GM23338 (cell line): ENCODE measurements at regions not wholly inside any gene's neighbourhood (a gene's known extent, or its start where the extent isn't known, plus 50 kb on each side); places are given as distances from the start of the nearest gene placed in this dataset.

Source experiments
- ATAC-seq: fragments of 200-7000 bp; cut with Tn5 transposase; 3 replicates; pipeline ENCODE4 v1.9.1; 2020
- DNase-seq: peaks from one replicate; pipeline ENCODE4 v3.0.0-alpha.2; 2015; ENCODE audit warnings: low spot score
- H2AFZ ChIP-seq: fragments of 200-600 bp; sonication (generic); 2 replicates; pipeline ENCODE4 v1.8.0; 2016; ENCODE audit warnings: antibody characterized with exemption, mild to moderate bottlenecking, moderate library complexity
- H3F3A ChIP-seq: fragments of 200-600 bp; sonication (generic); replicated peaks from 2 replicates; pipeline ENCODE4 v1.8.0; 2017; ENCODE audit warnings: antibody characterized with exemption, mixed run types, low read depth
- H3K27ac ChIP-seq: fragments of 200-600 bp; sonication (generic); 2 replicates; pipeline ENCODE4 v1.6.1; 2016; ENCODE audit warnings: low read depth
- H3K27me3 ChIP-seq: fragments of 200-600 bp; sonication (generic); 2 replicates; pipeline ENCODE4 v1.8.0; 2016; ENCODE audit warnings: mild to moderate bottlenecking, mixed run types, moderate library complexity; ENCODE audit not compliant: insufficient read depth
- H3K36me3 ChIP-seq: fragments of 200-600 bp; sonication (generic); 2 replicates; pipeline ENCODE4 v1.8.0; 2016; ENCODE audit warnings: mild to moderate bottlenecking; ENCODE audit not compliant: insufficient read depth
- H3K4me1 ChIP-seq: fragments of 200-600 bp; sonication (generic); 2 replicates; pipeline ENCODE4 v1.8.0; 2016; ENCODE audit warnings: mild to moderate bottlenecking, moderate library complexity; ENCODE audit not compliant: insufficient read depth
- H3K4me2 ChIP-seq: fragments of 200-600 bp; sonication (generic); 2 replicates; pipeline ENCODE4 v1.7.1; 2017; ENCODE audit warnings: mixed run types
- H3K4me3 ChIP-seq: fragments of 200-600 bp; sonication (generic); 2 replicates; pipeline ENCODE4 v1.6.1; 2016; ENCODE audit warnings: mixed run types
- H3K79me2 ChIP-seq: fragments of 200-600 bp; sonication (generic); replicated peaks from 2 replicates; pipeline ENCODE4 v1.8.0; 2017; ENCODE audit warnings: mild to moderate bottlenecking; ENCODE audit not compliant: insufficient read depth
- H3K9me2 ChIP-seq: fragments of 200-600 bp; sonication (generic); 2 replicates; pipeline ENCODE4 v1.8.0; 2017; ENCODE audit not compliant: insufficient read depth
- H4K20me1 ChIP-seq: fragments of 200-600 bp; sonication (generic); replicated peaks from 2 replicates; pipeline ENCODE4 v1.8.0; 2017; ENCODE audit warnings: mild to moderate bottlenecking; ENCODE audit not compliant: insufficient read depth
- H3K27ac Mint-ChIP-seq: 2 replicates; pipeline ENCODE4 v1.8.0; 2020; ENCODE audit warnings: inconsistent platforms, mild to moderate bottlenecking, moderate library complexity, mixed read lengths
- H3K27me3 Mint-ChIP-seq: 3 replicates; pipeline ENCODE4 v1.8.0; 2022; ENCODE audit warnings: low read depth, mild to moderate bottlenecking, moderate library complexity, mixed read lengths, inconsistent platforms; ENCODE audit not compliant: insufficient read depth, poor library complexity
- H3K36me3 Mint-ChIP-seq: 3 replicates; pipeline ENCODE4 v1.8.0; 2021; ENCODE audit warnings: low read depth, mild to moderate bottlenecking, inconsistent platforms, moderate library complexity, mixed read lengths
- H3K4me1 Mint-ChIP-seq: 3 replicates; pipeline ENCODE4 v1.8.0; 2020; ENCODE audit warnings: mild to moderate bottlenecking, inconsistent platforms, mixed read lengths
- H3K4me3 Mint-ChIP-seq: 3 replicates; pipeline ENCODE4 v1.8.0; 2021; ENCODE audit warnings: moderate library complexity, mild to moderate bottlenecking, inconsistent platforms, mixed read lengths
- H3K9me3 Mint-ChIP-seq: 3 replicates; pipeline ENCODE4 v1.8.0; 2020; ENCODE audit warnings: moderate library complexity, mild to moderate bottlenecking, inconsistent platforms, mixed read lengths
- CREB1 ChIP-seq: fragments of 250-450 bp; sonication (Bioruptor Pico); IDR thresholded peaks from 2 replicates; pipeline ENCODE4 v1.5.0; 2020; ENCODE audit warnings: low read depth, mild to moderate bottlenecking, moderate library complexity
- CTCF ChIP-seq, 2 experiments: fragments of 200-600 bp in 1 of 2; sonication (generic) in 1 of 2; conservative IDR thresholded peaks; 2 replicates each; pipeline versions ENCODE4 v1.5.1 to v1.6.1; 2016 to 2017; ENCODE audit warnings: antibody characterized with exemption in 2 of 2, low read depth in 2 of 2, mild to moderate bottlenecking in 2 of 2, moderate library complexity in 1 of 2
- EZH2 ChIP-seq: fragments of 200-600 bp; sonication (generic); IDR thresholded peaks from one replicate; pipeline ENCODE4 v1.8.0; 2017; ENCODE audit warnings: antibody characterized with exemption, mild to moderate bottlenecking, low read depth; ENCODE audit not compliant: unreplicated experiment
- JUNB ChIP-seq: IDR thresholded peaks from one replicate; pipeline ENCODE4 v1.6.1; 2016; ENCODE audit warnings: antibody characterized with exemption; ENCODE audit not compliant: unreplicated experiment
- NANOG ChIP-seq: IDR thresholded peaks from 2 replicates; pipeline ENCODE4 v1.6.1; 2016; ENCODE audit warnings: antibody characterized with exemption, borderline replicate concordance
- STAT1 ChIP-seq: IDR thresholded peaks from one replicate; pipeline ENCODE4 v1.6.1; 2016; ENCODE audit warnings: antibody characterized with exemption; ENCODE audit not compliant: unreplicated experiment
- ZNF114 ChIP-seq: fragments of 250-450 bp; sonication (Bioruptor Pico); IDR thresholded peaks from 2 replicates; pipeline ENCODE4 v1.5.0; 2020; ENCODE audit warnings: mild to moderate bottlenecking, moderate library complexity
- ZNF331 ChIP-seq: fragments of 250-450 bp; sonication (Bioruptor Pico); IDR thresholded peaks from 2 replicates; pipeline ENCODE4 v1.5.0; 2020; ENCODE audit warnings: low read depth, mild to moderate bottlenecking, moderate library complexity
- TF ChIP-seq, protein P1 (sequence below): IDR thresholded peaks from 2 replicates; pipeline ENCODE4 v1.6.1; 2016; ENCODE audit warnings: antibody characterized with exemption
- TF ChIP-seq, protein P2 (sequence below): fragments of 250-450 bp; sonication (Bioruptor Pico); IDR thresholded peaks from 2 replicates; pipeline ENCODE4 v1.5.0; 2020; ENCODE audit warnings: mild to moderate bottlenecking, moderate library complexity

DNA sequence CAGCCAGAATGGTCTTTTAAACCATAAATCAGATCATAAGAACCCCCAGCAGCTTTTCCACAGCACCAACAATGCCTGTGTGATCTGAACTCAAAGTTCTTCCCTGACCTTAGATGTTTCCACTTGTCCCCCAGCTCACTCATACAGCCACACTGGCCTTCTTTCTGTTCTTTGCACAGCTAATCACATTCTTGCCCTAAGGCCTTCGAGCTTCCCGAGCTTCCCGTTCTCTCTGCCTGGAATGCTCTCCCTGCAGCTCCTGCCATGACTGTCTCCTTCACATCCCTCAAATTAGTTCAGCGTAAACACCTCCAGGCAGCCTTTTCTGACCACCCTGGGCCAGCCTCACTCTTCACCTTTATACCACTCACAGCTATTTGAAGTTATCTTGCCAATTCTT lies 166.8 kb upstream of the NFE2L3 start (continued):
- TF ChIP-seq, protein P1, sequence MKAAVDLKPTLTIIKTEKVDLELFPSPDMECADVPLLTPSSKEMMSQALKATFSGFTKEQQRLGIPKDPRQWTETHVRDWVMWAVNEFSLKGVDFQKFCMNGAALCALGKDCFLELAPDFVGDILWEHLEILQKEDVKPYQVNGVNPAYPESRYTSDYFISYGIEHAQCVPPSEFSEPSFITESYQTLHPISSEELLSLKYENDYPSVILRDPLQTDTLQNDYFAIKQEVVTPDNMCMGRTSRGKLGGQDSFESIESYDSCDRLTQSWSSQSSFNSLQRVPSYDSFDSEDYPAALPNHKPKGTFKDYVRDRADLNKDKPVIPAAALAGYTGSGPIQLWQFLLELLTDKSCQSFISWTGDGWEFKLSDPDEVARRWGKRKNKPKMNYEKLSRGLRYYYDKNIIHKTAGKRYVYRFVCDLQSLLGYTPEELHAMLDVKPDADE: no peak
- no peak for TF ChIP-seq CTCF (conservative IDR thresholded peaks at IDR 0.05; ENCODE audit: low read depth in 2 of 2)
- TF ChIP-seq NANOG: no peak
- no peak for TF ChIP-seq EZH2

DNA sequence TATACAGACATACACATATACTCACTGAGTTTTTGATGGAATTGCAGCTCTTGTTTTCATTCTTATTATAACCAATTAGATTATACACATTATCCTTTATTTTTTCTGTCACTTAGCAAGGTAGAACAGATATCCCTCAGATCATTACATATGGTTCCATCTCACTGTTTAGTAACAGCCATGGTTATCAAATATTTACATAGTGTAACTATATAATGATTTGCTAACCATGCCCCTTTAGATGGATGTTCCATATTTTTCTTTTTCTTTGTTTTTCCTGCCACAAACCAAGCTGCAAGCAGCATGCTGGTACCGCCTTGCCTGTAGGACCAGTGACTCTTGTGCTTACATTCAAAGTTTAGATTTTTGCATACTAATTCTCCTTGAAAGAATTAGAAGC lies 163.4 kb upstream of the NFE2L3 start:
- no peak overlapping the region for H3K4me3 Mint-ChIP-seq
- H3K27me3 Mint-ChIP-seq: no peaks in the 10 kb centered on the region
- H2AFZ ChIP-seq: no peak overlapping the region
- H3F3A ChIP-seq: no peaks in the 10 kb centered on the region
- H3K27ac Mint-ChIP-seq: no peak overlapping the region
- peaks cover 3% of the 10 kb centered on the region; the same call in 1 of the 3 replicates for H3K4me1 Mint-ChIP-seq
- no peaks in the 10 kb centered on the region for H3K4me1 ChIP-seq
- H3K4me2 ChIP-seq: no peak overlapping the region
- no peaks in the 10 kb centered on the region for H3K79me2 ChIP-seq
- H3K27me3 ChIP-seq: no peaks in the 10 kb centered on the region
- ATAC-seq (no peak), DNase-seq (no peak)
- H3K27ac ChIP-seq: no peak overlapping the region
- H4K20me1 ChIP-seq: no peaks in the 10 kb centered on the region
- H3K36me3 ChIP-seq: no peaks in the 10 kb centered on the region
- no peaks in the 10 kb centered on the region for H3K9me3 Mint-ChIP-seq
- H3K9me2 ChIP-seq: no peaks in the 10 kb centered on the region
- no peak overlapping the region for H3K4me3 ChIP-seq
- H3K36me3 Mint-ChIP-seq: no peaks in the 10 kb centered on the region
- TF ChIP-seq STAT1 (no peak), CREB1 (CRISPR knock-in tag) (no peak), EZH2 (no peak), CTCF (conservative IDR thresholded peaks at IDR 0.05; ENCODE audit: low read depth in 2 of 2) (no peak), NANOG (no peak), JUNB (no peak), ZNF114 (no peak), ZNF331 (CRISPR knock-in tag) (no peak)
- TF ChIP-seq, protein P2, sequence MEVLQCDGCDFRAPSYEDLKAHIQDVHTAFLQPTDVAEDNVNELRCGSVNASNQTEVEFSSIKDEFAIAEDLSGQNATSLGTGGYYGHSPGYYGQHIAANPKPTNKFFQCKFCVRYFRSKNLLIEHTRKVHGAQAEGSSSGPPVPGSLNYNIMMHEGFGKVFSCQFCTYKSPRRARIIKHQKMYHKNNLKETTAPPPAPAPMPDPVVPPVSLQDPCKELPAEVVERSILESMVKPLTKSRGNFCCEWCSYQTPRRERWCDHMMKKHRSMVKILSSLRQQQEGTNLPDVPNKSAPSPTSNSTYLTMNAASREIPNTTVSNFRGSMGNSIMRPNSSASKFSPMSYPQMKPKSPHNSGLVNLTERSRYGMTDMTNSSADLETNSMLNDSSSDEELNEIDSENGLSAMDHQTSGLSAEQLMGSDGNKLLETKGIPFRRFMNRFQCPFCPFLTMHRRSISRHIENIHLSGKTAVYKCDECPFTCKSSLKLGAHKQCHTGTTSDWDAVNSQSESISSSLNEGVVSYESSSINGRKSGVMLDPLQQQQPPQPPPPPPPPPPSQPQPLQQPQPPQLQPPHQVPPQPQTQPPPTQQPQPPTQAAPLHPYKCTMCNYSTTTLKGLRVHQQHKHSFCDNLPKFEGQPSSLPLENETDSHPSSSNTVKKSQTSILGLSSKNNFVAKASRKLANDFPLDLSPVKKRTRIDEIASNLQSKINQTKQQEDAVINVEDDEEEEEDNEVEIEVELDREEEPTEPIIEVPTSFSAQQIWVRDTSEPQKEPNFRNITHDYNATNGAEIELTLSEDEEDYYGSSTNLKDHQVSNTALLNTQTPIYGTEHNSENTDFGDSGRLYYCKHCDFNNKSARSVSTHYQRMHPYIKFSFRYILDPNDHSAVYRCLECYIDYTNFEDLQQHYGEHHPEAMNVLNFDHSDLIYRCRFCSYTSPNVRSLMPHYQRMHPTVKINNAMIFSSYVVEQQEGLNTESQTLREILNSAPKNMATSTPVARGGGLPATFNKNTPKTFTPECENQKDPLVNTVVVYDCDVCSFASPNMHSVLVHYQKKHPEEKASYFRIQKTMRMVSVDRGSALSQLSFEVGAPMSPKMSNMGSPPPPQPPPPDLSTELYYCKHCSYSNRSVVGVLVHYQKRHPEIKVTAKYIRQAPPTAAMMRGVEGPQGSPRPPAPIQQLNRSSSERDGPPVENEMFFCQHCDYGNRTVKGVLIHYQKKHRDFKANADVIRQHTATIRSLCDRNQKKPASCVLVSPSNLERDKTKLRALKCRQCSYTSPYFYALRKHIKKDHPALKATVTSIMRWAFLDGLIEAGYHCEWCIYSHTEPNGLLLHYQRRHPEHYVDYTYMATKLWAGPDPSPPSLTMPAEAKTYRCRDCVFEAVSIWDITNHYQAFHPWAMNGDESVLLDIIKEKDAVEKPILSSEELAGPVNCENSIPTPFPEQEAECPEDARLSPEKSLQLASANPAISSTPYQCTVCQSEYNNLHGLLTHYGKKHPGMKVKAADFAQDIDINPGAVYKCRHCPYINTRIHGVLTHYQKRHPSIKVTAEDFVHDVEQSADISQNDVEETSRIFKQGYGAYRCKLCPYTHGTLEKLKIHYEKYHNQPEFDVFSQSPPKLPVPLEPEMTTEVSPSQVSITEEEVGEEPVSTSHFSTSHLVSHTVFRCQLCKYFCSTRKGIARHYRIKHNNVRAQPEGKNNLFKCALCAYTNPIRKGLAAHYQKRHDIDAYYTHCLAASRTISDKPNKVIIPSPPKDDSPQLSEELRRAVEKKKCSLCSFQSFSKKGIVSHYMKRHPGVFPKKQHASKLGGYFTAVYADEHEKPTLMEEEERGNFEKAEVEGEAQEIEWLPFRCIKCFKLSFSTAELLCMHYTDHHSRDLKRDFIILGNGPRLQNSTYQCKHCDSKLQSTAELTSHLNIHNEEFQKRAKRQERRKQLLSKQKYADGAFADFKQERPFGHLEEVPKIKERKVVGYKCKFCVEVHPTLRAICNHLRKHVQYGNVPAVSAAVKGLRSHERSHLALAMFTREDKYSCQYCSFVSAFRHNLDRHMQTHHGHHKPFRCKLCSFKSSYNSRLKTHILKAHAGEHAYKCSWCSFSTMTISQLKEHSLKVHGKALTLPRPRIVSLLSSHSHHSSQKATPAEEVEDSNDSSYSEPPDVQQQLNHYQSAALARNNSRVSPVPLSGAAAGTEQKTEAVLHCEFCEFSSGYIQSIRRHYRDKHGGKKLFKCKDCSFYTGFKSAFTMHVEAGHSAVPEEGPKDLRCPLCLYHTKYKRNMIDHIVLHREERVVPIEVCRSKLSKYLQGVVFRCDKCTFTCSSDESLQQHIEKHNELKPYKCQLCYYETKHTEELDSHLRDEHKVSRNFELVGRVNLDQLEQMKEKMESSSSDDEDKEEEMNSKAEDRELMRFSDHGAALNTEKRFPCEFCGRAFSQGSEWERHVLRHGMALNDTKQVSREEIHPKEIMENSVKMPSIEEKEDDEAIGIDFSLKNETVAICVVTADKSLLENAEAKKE (CRISPR knock-in tag): no peak
